D721Med (cell line): ENCODE measurements at regions not wholly inside any gene's neighbourhood (a gene's known extent, or its start where the extent isn't known, plus 50 kb on each side); places are given as distances from the start of the nearest gene placed in this dataset.
A peak's percentile ranks its signal among the peaks of the same experiment; 100 is the strongest.

Source experiments
- DNase-seq: peaks from one replicate; pipeline ENCODE4 v3.0.0; 2011; ENCODE audit warnings: low spot score; ENCODE audit not compliant: insufficient read length
- FAIRE-seq: peaks from 2 replicates; lab custom pipeline; 2011; peaks lifted over from hg19 to GRCh38; lab: Jason Lieb, UNC
- TF ChIP-seq, protein P1 (sequence below): IDR thresholded peaks from 2 replicates; pipeline ENCODE4 v1.5.1; 2012; ENCODE audit warnings: mild to moderate bottlenecking, control low read depth; ENCODE audit not compliant: insufficient read depth; ENCODE audit errors: missing control alignments

DNA sequence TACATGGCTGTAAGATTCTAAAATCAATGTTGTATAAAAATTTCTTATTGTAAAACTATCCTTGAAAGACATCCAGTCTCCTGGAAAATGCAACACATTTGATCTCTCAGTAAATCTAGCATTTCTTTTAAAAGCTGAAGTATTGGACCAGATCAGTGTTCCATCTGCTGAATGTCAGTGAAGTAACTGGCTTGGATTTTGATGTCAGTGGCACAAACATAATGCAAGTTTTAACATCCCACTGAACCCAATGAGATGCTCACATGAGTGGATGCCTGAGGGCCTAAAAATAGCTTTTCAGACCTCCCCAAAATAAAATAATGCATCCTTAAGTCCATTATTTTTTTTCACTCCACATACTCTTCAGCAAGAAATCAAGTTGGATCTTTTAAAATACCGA, 1432.2 kb downstream of the MRPL39 start:
- FAIRE-seq (no peak), DNase-seq (no peak)
- TF ChIP-seq, protein P1, sequence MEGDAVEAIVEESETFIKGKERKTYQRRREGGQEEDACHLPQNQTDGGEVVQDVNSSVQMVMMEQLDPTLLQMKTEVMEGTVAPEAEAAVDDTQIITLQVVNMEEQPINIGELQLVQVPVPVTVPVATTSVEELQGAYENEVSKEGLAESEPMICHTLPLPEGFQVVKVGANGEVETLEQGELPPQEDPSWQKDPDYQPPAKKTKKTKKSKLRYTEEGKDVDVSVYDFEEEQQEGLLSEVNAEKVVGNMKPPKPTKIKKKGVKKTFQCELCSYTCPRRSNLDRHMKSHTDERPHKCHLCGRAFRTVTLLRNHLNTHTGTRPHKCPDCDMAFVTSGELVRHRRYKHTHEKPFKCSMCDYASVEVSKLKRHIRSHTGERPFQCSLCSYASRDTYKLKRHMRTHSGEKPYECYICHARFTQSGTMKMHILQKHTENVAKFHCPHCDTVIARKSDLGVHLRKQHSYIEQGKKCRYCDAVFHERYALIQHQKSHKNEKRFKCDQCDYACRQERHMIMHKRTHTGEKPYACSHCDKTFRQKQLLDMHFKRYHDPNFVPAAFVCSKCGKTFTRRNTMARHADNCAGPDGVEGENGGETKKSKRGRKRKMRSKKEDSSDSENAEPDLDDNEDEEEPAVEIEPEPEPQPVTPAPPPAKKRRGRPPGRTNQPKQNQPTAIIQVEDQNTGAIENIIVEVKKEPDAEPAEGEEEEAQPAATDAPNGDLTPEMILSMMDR, result no peak

DNA sequence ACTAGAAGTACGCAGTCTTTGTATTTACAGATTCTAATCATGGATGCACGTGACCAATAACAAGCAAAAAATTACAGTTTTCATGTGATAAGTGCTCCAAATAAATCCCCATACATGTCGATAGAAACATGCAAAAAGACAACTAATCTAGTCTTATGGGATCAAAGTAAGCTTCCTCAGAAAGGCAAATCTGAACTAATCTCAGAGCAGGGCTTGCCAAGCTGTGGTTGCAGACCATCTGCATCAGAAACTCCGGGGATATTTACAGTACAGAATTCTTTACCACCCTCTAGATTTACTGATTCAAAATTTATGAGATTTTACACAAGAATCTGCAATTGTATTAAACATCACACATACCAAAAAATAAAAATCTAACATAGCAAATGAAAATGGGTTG, 1435.5 kb downstream of the MRPL39 start:
- TF ChIP-seq, protein P1, result no peak
- DNase-seq (no peak), FAIRE-seq (peak; percentile 95)

DNA sequence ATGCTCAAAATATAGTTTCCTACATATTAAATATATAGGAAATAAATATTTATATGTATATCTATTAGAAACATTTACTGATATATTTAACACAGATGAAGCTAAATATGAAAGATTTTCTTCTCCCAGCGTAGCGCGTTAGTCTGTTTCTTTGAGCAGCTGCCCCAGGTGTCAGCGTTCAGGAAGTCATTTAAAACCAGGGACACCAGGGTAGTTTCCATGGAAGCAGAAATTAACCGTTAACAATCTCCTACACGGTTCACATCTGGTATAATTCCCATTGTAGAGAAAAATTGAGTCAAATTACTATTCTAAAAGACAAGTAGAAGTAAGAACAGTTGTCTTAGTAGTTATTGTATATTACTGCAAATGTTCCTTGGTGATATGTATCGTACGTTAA, 1443.7 kb downstream of the MRPL39 start:
- DNase-seq (no peak), FAIRE-seq (no peak)
- TF ChIP-seq, protein P1, result no peak

DNA sequence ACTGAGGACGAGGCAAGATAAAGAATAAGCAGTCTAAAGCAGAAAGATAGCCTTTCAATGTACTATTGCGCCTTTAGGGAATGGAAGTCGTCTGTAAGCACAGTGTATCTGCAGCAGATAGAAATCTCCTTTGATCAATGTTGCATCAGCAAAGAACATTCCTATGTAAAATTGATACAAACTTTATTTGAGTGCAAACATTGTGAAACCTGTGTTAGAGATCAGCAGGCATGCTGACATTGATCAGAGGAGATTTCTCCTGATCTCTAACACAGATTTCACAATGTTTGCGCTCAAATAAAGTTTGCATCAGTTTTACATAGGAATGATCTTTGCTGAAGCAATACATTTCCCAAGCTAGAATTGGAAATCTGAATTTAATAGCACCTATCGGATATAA, 1446.8 kb downstream of the MRPL39 start:
- FAIRE-seq (no peak), DNase-seq (no peak)
- TF ChIP-seq, protein P1, result no peak

DNA sequence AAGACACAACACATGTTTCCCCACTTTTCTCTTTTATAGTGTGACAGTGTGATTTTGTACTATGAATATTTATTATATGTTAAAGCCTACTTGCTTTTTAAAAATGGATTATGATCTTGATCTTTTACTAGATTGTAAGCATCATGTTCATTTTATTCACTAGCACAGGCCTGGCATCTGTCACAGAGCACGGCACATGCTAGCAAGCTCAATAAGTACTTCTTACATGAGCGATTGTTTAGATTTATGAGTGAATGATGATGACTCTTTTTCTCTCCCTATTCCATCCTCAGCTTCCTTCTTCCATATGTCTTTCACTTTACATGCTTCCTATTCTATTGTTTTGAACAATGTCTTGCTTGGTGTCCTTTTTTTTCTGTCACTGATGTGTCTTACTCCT, 1454.1 kb downstream of the MRPL39 start:
- TF ChIP-seq, protein P1, result no peak
- FAIRE-seq (peak; percentile 74), DNase-seq (no peak)

DNA sequence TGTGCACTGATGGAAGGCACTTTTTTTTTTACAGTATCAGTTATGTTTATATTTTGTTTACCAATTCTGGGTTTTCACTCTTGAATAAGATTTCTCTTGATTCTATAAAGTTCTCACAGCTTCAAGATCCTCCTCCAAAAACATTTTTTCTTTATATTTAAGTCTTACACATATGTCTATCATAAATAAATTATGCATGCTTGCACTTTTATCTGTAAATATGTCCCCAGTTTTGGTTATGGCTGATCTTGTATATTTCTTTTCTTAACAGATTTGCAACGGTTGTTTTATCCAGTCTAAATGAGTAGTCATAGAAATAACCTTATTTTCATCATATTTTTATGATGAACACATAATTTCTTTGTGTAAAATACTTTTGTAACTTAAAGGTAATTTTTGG, 1456.5 kb downstream of the MRPL39 start:
- FAIRE-seq (no peak), DNase-seq (no peak)
- TF ChIP-seq, protein P1, result no peak

DNA sequence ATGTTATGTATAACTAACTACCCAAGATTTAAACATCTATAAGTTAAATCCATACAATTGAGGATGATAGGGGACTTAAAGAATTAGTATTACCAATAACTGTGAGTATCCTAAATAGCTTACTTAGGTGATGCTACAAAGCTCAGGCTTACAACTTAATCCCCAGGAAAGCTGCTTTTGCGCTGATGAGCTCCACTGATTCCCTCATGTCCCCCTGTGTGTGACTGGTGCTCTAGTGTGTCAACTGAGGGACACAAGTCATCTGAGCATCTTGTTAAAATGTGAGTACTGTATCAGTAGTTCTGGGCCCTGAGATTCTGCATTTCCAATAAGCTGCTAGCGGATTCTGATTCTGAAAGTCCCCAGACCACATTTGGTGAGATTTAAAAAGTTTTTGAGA, 1458.8 kb downstream of the MRPL39 start:
- FAIRE-seq (peak; percentile 91), DNase-seq (no peak)

More for the DNA sequence above, 1458.8 kb downstream of the MRPL39 start:
- TF ChIP-seq, protein P1, result no peak
